GM18909 (cell line): ENCODE measurements at regions not wholly inside any gene's neighbourhood (a gene's known extent, or its start where the extent isn't known, plus 50 kb on each side); places are given as distances from the start of the nearest gene placed in this dataset.
A peak's percentile ranks its signal among the peaks of the same experiment; 100 is the strongest.

Experiments
- ATAC-seq: cut with Tn5 transposase; IDR thresholded peaks from one replicate; pipeline ENCODE4 v1.9.1; 2021; ENCODE audit warnings: mild to moderate bottlenecking; ENCODE audit not compliant: unreplicated experiment, poor library complexity

GRCh38 chr2:215672406-215672805 is 236.5 kb upstream of the FN1 start:
- ATAC-seq: no peak

- ATAC-seq: no peak
Measured at GRCh38 chr2:215671691-215672090, 235.8 kb upstream of the FN1 start.

- no peak for ATAC-seq
Measured at GRCh38 chr2:215671244-215671643, 235.4 kb upstream of the FN1 start.

- no peak for ATAC-seq
Measured at GRCh38 chr2:215670396-215670795, 234.5 kb upstream of the FN1 start.

GRCh38 chr2:215668378-215668775 is 232.5 kb upstream of the FN1 start:
- ATAC-seq: no peak

- ATAC-seq: no peak
Measured at GRCh38 chr2:215667585-215668377, 231.9 kb upstream of the FN1 start.

- ATAC-seq: peak; percentile 82
Measured at GRCh38 chr2:215664847-215665525, 229.1 kb upstream of the FN1 start.

- ATAC-seq: no peak
Measured at GRCh38 chr2:215662715-215663114, 226.8 kb upstream of the FN1 start.

GRCh38 chr2:215660687-215661086 is 224.8 kb upstream of the FN1 start:
- ATAC-seq: no peak

- no peak for ATAC-seq
Measured at GRCh38 chr2:215659650-215660049, 223.8 kb upstream of the FN1 start.

- ATAC-seq: no peak
Measured at GRCh38 chr2:215658635-215659305, 222.9 kb upstream of the FN1 start.

GRCh38 chr2:215657844-215658243 is 222.0 kb upstream of the FN1 start:
- no peak for ATAC-seq

- no peak for ATAC-seq
Measured at GRCh38 chr2:215654148-215654819, 218.4 kb upstream of the FN1 start.

GRCh38 chr2:215653344-215654030 is 217.6 kb upstream of the FN1 start:
- ATAC-seq: no peak

GRCh38 chr2:215652388-215652787 is 216.5 kb upstream of the FN1 start:
- ATAC-seq: no peak

GRCh38 chr2:215651412-215651811 is 215.5 kb upstream of the FN1 start:
- no peak for ATAC-seq

GRCh38 chr2:215644233-215644897 is 208.5 kb upstream of the FN1 start:
- no peak for ATAC-seq

GRCh38 chr2:215638687-215639086 is 202.8 kb upstream of the FN1 start:
- no peak for ATAC-seq

GRCh38 chr2:215637651-215638050 is 201.8 kb upstream of the FN1 start:
- no peak for ATAC-seq

- no peak for ATAC-seq
Measured at GRCh38 chr2:215636816-215637215, 200.9 kb upstream of the FN1 start.
